GM19397 (cell line): ENCODE measurements at regions not wholly inside any gene's neighbourhood (a gene's known extent, or its start where the extent isn't known, plus 50 kb on each side); places are given as distances from the start of the nearest gene placed in this dataset.

Source experiments
- ATAC-seq: cut with Tn5 transposase; IDR thresholded peaks from one replicate; pipeline ENCODE4 v1.9.1; 2021; ENCODE audit warnings: mild to moderate bottlenecking, moderate library complexity; ENCODE audit not compliant: unreplicated experiment

DNA sequence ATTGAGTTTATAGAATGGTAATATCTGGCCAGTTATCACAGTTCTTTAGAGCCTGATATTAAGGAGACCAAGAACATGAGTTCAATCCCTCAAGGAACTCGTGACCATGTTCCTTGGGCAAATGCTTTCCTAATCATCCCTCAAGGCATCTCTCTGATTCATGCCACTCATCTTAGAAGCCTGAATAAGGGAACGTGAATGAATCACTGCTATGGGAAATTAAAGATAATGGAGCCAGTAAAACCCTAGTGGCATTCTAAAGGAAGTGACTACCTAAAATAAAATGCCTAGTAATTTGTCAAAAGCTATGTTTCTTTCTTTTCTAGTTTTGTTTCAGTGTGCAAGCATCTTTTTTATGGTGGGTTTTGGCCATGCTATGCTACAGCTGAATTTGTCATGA is 1161.3 kb downstream of the C4orf33 start:
- ATAC-seq = no peak

DNA sequence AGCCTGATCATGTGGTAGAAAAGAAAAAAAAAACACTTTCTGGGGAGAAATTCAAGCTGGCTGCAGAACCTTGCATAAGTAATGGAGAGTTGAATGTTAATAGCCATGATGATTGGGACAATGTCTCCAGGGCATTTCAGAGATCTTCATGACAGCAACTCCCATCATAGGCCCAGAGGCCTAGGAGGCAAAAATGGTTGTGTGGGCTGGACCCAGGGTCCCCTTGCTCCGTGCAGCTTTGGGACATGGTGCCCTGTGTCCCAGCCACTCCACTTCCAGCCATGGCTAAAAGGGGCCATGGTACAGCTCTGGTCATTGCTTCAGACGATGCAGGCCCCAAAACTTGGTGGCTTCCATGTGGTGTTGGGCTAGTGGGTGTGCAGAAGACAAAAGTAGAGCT is 1170.9 kb downstream of the C4orf33 start:
- ATAC-seq = no peak

DNA sequence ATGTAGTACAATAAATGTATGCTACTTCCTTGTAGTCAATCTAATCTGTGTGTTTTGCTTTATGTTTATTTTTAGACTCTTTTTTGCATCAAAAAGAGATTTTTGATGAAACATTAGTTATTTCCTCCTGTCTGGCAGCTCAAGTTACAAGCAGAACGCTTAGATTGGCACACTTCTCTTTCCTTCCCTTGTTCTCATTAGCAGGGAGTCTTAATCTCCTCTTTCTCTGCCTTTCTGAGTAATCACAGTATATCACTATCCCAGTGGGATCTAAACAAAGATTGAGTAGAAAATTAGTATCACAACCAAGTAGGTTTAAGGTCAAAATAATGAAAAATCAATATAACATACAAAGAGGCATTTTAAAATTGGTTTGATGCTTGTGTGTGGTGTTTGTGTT is 1192.6 kb downstream of the C4orf33 start:
- ATAC-seq = no peak

DNA sequence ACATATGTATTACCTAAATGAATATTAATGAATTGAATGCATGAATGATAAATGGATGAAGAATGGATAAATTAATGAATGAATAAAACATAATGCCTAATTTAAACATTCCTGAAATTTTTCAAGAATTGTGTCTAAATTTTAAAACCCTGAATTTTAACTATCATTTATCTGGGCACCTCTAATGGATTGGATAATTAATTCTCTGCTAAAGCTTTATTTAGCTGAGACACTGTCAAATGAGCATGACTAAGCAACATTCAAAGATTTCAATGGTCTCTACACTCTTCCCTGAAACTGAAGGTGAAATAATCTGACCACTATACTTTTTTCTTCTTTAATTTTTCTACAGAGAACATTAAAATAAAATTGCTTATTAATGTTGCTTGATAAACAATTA is 1197.7 kb downstream of the C4orf33 start:
- no peak for ATAC-seq

DNA sequence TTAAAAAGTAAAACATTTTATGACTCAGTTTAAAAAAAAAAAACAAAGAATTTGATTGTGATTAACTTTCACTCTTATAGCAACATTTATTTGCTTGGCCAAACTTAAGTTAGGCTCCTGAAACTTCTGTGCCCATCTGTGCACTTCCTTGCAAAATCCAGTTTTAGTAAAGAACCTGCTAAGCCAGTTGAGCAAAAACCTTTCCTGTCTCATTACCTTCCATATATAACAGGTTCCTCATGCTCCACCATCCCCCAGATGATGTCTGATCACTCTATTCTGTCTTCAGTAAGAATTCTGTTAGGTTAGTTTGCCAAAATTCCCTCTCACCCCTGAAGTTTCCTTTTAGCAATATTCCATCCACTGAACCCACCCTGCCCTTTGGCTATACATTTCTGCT is 1200.5 kb downstream of the C4orf33 start:
- no peak for ATAC-seq

DNA sequence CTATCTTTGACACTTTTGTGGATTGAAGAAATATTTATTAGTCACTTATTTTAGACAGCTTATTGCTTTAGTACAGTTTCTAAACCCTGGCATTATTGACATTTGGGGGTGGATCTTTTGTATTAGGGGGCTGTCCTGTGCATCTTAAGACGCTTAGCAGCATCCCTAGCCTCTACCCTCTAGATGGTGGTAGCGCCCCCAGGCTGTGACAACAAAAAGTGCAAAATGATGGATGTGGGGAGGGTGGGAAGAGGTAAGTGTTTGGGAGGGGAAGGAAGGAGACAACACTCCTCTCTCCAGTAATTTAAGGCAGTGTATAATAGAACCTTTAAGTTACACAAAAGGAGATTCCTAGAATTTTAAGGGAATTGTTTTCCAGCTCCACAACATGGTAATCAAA is 1210.6 kb downstream of the C4orf33 start:
- no peak for ATAC-seq

DNA sequence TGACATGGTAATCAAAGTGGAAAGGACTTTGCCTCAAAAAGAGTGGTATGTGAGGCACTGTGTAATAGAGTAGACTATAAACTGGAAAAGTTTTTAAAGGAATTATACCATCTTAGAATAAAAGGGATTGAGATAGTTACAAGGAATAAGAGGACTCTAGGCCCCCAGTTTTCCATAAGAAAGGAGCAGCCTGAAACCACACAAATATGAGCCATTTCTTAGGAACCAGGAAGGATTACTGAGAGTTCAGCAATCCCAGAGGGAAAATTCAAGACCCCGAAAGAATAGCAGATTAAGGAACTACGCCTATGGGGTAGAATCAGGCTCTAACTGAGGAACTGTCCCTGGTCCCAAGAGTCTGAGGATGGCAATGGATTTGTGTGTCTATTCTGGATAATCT is 1213.3 kb downstream of the C4orf33 start:
- ATAC-seq = no peak

DNA sequence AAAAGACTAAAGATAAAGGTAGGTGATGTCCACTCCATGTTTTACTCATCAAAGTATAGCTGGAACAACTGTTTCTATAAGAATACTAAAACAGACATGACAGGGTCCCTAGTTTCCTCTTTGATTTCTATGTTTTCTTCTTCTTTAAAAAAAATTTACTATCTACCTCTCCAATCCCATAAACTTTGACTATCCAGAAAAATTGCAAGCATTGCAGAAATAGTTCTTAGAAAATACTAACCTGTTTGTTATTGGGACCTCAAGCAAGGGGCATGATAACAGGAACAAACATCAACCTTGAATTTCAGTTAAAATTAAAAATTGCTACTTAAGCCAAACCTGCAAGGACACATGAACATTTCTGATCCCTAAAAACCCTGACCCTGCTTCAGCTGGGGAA is 1226.5 kb downstream of the C4orf33 start:
- ATAC-seq = no peak

DNA sequence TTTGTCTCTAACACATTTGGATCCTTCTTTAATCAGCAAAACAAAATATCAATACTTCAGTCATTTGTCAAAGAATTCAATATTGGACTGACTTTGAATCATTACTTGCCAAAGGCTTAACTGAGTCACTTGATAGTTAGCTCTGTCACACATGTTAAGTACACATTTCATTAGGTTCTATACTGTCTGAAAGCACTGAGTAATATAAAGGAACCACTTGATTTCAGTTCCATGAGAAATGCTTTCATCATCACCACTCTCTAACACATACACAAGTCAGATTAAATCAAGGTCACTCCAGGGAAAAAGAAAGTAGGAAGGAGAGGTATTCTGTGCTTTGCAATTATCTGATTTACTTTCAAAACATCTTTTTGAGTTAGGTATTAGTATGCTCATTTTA is 1233.1 kb downstream of the C4orf33 start:
- no peak for ATAC-seq

DNA sequence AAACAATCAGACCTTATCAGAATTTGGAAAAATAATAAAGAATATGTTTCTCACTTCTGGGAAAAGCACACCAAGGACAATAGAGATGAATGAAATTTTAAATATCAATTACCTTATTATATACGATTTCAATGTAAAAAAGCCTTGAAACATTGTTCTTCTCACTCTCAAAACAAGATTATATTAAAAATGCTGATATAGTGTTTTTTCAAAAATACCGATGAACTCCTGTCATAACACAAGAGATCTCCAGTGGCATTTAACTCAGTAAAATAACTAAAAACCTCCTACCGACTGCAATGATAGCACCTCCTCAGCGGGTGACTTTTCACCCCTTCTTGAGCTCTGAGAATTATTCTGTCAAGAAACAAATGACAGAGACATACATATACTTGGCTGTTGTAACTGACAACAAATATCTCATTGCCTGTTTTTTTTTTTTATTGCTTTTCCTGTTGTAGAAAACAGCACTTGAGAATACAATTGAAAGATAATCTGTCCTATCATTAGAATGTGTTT is 1237.3 kb downstream of the C4orf33 start:
- ATAC-seq = no peak

DNA sequence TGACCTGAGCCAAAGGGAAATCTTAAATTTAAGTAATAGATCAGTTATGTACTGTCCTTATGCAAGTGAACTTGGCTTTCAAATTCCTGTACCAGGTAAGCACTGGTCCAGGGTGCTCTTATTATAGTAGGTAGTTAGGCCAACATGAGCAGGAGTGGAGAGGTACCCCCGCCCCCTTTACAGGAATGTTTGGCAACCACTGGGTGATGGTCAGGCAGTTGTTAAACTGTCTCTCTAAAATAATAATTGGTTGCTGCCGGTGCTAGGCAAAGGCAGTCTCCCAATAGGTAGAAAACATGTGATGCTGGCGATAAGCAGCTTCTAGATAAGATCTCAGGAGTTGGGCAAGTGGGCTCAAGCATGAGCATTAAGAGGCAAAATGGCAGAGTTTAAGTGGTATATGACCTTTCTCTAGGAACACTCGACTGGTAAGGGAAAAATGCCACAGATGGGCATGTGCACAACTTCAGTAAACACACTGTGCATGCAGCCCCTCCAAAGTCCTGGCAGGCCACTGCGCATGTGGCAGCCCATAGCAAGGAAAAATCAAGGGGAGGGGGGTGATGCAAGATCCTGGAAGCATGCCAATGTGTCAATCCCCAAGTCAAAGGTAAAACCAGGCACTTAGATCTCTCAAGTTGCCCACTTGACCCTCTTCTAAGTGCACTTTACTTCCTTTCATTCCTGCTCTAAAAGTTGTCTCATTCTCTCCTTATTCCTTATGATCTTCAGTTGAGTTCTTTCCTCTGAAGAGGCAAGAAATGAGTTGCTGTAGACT is 1239.7 kb downstream of the C4orf33 start:
- no peak for ATAC-seq

DNA sequence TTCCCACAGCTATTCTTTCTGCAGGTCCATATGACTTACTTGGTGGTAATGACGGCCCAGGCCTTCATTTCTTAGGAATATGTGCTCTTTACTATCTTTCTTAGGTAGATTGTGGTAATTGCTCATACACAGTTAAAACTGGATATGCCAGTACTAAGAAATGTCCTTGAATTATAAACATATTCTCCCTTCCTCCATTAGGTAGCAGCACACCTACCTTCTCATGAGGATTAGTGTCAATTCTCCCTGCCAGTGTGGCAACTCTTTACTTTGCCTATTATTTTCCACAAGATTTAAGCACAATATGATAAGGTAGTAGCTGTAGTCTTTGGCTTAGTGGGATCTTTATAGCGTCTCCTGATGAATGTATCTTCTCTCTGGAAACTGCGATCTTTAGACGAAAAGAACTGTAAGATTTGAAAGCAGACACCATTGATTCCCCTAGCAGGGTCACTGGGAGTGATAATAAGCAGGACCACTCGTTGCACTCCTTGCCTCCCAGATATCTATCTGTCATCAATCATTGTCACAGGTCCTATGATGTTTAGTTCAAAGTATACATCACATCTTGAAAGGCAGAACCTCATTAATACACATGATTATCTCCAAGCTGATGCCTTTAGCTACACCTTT is 1240.7 kb downstream of the C4orf33 start:
- peak; percentile 89 for ATAC-seq

DNA sequence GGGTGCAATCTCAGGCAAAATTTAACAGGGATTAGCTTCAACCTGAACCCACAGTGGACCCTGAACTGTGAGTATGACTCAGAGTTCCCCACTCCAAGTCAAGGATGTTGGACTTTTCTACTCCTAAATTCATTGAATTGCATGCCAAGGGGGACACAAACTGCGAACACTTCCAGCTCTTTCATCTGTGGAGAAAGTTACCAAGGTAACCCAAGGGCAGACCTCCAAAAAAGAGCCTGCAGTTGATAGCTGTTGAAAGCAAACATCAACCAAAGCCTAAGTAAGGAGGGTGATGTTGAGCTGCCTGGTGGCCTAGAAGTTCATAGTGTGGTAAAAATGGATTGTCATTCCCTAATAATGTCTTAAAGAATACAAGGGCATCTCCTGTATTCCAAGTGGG is 1242.9 kb downstream of the C4orf33 start:
- no peak for ATAC-seq

DNA sequence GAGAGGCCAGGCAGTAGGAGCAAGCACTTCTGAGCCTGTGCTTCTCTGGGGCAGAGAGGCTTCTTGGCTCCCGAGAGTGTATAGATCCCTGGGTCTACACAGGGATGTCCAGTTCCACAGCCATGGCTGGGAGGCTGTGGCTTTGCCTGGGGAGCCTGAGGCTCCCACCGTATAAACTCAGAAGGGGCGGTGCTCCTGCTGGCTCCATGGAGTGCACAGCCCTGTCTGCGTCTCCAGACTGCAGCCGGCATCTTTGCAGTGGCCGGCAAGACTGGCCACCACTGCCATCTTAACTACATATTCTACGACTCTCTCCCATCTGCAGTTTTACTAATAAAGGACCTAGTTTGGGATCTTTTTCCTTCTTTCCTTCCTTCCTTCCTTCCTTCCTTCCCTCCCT is 1253.8 kb downstream of the C4orf33 start:
- no peak for ATAC-seq

DNA sequence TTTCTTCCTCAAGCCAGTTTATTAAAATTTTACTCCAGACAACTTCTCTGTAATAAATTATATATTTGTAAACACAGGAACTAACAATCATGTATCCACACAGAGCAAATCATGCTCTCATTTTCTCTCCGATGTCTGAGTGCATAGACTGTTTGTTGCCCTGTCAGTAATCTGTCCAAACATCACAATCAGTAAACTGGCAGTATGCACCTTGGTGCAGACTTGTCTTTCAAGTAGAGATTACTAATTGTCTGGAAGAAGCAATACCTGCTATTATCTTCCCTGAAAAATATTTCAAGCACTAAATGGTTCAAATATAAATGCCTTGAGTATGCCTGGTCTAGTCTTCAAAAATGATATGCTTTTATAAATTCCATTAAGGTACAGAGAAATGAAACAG is 1260.9 kb downstream of the C4orf33 start:
- no peak for ATAC-seq

DNA sequence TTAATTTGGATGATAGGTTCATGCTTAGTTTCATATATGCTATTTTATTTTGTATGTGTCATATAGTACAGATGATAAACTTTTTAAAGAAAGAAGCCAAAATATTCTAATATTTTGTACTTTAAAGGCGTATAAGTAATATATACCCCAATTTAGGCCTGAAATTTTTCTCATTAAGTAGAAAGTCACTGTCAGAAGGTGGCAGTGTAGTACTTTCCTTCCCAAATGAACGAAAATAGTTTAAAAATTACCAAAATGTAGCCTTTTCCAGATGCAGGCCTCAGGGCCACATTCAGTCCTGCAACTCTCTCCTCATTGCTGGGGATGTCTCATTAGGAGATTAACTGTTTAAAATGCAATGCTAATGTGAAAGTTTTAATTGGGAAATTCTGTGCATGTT is 1263.6 kb downstream of the C4orf33 start:
- no peak for ATAC-seq

DNA sequence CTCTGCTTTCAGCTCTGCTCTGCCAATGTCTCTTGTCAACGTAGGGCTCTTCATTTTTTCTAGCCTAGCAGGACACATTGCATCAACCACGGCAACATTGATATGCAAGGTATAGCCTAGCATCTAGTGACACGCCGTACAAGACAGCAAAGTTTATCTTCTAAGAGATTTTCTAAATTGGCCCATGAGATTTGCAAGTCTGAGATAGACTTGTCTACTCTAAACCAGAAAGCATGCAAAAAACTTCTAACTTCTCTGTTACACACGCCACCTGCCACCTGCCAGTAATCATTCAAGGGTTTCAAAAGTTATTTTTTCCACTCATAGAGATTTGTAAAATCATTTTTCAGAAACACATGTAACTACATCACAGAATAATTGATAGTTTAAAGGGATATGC is 1265.7 kb downstream of the C4orf33 start:
- no peak for ATAC-seq

DNA sequence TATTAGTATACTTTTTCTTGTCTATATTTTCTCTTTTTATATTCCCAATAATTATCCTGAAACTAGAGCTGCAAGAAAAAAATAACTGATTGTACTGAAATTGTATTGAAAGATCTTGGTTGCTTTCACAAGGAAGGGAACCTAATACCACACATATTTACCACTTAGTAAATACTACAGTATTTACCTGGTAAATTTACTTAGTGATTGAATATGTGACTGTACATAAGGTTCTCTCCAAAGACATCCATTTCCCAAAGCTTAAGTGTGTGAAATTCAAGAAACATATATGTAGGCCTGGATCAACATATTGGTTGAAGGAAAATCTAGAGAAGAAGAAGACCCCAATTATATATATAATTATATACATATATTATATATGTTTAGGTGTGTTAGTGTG is 1272.7 kb downstream of the C4orf33 start:
- no peak for ATAC-seq

DNA sequence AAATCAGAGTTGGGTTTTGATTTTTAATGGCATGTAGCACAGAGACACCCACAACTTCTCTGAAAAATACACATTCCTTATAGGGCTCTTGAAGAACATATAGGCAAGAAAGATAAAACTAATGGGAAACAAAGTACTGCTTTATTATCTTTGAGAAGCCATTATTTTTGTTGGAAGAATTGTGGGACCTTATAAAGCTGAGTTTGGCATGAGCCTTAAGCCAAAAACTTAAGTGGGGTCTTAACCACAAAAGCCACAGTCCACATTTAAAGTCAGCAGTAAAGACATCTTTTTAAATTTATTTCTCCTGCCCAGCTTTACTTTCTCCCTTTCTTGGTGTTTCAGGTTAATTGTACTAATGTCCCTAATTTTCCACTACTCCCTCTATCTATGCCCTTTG is 1297.3 kb downstream of the C4orf33 start:
- ATAC-seq = no peak

DNA sequence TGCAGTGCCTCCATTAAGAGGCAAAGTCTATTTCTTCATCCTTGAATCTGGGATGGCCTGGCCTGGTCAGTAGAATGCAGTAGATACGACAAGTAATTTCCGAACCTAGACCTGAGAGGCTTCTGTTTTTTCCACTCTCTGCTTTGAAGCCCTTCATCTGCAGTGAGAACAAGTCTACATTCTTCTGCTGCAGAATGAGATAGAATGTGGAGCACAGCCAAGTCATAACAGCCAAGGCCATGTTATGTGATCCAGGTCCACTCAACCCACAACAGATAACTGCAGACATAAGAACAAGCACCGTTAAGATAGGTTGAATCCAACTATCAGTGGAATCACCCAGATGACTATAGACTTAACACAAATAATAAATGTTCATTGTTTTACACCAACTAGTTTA is 1297.7 kb downstream of the C4orf33 start:
- no peak for ATAC-seq

DNA sequence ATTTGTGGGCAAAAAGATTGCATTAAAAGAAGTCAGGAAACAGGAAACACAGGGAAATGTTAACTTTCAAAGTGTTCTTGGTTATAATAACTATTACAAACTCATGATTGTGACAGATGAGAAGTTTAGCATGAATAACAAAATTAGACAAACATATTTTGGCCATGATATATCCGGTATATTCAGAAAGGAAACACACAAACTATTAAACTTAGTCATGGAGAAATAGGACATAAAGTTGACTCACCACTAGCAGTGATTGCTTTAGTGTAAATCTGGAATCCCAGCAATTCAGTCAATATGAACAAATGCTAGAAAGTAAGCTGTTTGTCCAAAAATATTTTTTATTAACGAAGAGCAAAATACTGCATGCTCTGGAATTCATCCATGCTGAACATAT is 1299.9 kb downstream of the C4orf33 start:
- ATAC-seq = no peak

DNA sequence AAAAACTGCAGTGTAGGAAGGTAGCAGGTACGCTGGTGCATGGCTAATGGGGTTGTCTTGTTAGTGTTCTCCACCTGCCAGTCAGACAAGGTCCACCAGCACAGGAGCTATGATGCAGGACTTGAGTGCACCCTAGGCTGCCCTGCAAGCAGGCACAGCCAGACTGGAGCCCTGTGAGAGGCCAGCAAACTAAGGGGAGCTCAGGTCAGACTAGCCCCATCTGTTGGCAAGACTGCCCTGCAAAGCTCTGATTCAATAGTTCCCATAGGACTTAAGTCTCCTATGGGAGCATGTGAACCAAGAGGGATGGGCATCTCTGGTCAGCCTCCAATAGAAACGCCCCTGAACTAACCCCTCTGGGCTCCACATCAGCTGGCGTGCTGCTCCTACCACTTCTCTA is 1307.3 kb downstream of the C4orf33 start:
- ATAC-seq = no peak

DNA sequence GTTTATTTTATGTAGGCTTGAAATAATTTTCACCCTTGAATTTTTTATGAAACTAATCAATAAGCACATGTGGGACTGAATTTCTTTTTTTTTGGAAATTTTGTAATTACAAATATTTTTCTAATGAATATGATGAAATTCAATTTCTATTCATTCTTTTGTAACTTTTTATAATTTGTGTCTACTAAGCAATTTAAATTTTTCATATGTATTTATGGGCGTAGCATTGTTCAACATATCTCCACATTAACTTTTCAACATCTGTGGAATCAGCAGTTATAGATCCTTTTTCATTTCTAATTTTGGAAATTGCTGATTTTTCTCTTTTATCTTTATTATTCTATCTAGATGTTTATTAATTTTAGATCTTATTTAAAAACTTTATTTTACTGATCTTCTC is 1320.3 kb downstream of the C4orf33 start:
- ATAC-seq = no peak
